ENCODE measurements at regions not wholly inside any gene's neighbourhood (a gene's known extent, or its start where the extent isn't known, plus 50 kb on each side); places are given as distances from the start of the nearest gene placed in this dataset.

DNA sequence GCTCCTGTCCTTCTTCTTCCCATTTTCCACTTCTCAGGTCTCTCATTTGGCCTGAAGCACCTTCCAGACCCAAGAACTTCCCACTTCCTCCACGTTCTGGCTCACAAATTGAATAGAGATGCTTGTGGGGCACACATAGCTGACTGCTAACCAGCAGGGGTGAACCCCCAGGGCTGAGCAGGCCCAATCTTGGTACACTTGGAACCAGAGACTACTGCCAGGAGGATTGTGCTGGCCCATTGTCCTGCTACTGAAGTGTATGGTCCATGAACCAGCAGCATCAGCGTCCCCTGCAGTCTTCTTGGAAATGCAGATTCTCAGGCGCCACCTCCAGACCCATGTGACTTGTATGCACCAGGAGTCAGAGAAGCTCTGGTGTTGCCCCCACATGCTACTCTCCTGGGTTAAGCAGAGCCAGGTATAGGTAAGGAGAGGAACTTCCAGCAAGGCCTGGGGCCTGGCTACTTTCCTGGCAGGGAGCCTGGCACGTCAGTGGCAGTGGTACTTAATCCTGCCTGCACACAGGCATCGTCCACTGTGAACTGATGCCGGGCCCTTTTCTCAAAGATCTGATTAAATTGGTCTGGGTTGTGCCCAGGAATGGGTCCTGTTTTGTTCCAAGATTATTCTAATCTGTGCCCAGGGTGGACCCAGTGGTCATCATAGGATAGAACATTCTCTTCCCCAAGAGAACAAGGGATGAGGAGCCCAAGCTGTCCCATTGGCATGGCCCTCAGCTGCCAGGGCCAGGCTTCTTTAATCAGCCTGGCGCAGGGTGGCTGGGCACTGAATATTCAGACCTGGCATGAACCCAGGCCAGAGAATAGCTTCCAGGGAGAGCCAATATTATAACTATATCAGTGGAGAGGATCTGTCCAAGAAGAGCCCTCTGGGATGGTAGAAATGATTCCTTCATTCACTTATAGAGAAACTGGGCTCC is 248.7 kb downstream of the SOX11 start:
- no peak for TF ChIP-seq POLR2AphosphoS5 (IDR thresholded peaks at IDR 0.05; ENCODE audit: low read depth, low read length)
- TF ChIP-seq, protein P1, sequence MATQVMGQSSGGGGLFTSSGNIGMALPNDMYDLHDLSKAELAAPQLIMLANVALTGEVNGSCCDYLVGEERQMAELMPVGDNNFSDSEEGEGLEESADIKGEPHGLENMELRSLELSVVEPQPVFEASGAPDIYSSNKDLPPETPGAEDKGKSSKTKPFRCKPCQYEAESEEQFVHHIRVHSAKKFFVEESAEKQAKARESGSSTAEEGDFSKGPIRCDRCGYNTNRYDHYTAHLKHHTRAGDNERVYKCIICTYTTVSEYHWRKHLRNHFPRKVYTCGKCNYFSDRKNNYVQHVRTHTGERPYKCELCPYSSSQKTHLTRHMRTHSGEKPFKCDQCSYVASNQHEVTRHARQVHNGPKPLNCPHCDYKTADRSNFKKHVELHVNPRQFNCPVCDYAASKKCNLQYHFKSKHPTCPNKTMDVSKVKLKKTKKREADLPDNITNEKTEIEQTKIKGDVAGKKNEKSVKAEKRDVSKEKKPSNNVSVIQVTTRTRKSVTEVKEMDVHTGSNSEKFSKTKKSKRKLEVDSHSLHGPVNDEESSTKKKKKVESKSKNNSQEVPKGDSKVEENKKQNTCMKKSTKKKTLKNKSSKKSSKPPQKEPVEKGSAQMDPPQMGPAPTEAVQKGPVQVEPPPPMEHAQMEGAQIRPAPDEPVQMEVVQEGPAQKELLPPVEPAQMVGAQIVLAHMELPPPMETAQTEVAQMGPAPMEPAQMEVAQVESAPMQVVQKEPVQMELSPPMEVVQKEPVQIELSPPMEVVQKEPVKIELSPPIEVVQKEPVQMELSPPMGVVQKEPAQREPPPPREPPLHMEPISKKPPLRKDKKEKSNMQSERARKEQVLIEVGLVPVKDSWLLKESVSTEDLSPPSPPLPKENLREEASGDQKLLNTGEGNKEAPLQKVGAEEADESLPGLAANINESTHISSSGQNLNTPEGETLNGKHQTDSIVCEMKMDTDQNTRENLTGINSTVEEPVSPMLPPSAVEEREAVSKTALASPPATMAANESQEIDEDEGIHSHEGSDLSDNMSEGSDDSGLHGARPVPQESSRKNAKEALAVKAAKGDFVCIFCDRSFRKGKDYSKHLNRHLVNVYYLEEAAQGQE (IDR thresholded peaks at IDR 0.05; ENCODE audit: insufficient read depth in 1 of 2, low read depth in 2 of 2, low read length in 2 of 2) = no peak
- TF ChIP-seq SIN3A (IDR thresholded peaks at IDR 0.05; ENCODE audit: borderline replicate concordance, insufficient read depth, low read length) = no peak
- no peak for TF ChIP-seq FOXP2 (optimal IDR thresholded peaks at IDR 0.05; ENCODE audit: borderline replicate concordance, extremely low read depth, extremely low read length, insufficient read depth)
- no peak for TF ChIP-seq TAF1 (IDR thresholded peaks at IDR 0.05; ENCODE audit: borderline replicate concordance, insufficient read depth, low read length)

DNA sequence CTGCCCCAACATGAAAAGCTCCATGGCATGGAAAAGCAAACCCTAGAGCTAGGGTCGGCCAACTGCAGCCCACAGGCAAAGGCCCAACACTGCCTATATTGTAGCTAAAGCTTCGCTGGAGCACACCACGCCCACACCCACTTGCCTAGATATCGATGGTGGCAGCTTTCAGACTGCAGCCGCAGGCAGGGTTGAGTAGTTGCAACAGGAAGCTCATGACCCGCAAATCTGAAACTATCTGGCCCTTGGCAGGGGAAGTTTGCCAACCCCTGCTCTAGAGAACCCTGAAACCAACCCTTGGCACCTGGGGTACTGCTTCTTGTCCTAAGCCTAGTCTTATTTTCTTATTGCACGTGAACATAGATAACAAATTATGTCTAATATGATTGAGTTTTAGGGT is 250.0 kb downstream of the SOX11 start:
- TF ChIP-seq FOXP2 (optimal IDR thresholded peaks at IDR 0.05; ENCODE audit: borderline replicate concordance, extremely low read depth, extremely low read length, insufficient read depth) (no peak), SIN3A (IDR thresholded peaks at IDR 0.05; ENCODE audit: borderline replicate concordance, insufficient read depth, low read length) (no peak), POLR2AphosphoS5 (IDR thresholded peaks at IDR 0.05; ENCODE audit: low read depth, low read length) (no peak), TAF1 (IDR thresholded peaks at IDR 0.05; ENCODE audit: borderline replicate concordance, insufficient read depth, low read length) (no peak)
- TF ChIP-seq, protein P1 (IDR thresholded peaks at IDR 0.05; ENCODE audit: insufficient read depth in 1 of 2, low read depth in 2 of 2, low read length in 2 of 2) = no peak

DNA sequence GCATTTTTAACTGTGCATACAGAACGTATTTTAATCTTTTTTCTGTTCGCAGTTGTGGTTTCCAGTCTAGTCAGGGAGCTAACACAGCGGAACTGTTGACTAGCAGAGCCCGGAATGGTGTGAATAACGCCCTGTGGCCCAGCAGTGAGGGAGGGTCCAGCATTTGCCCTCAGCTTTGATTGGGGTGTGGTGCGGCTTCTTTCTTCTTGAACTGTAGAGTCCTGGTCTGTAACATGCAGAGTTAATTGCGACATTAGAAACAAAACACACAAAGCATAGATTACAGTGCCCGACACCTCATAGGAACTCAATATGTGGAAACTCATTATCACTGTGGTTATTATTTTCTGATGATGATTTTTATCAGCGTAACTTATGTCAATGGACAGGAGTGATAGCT is 253.6 kb downstream of the SOX11 start:
- no peak for TF ChIP-seq POLR2AphosphoS5 (IDR thresholded peaks at IDR 0.05; ENCODE audit: low read depth, low read length)
- no peak for TF ChIP-seq TAF1 (IDR thresholded peaks at IDR 0.05; ENCODE audit: borderline replicate concordance, insufficient read depth, low read length)
- TF ChIP-seq SIN3A (IDR thresholded peaks at IDR 0.05; ENCODE audit: borderline replicate concordance, insufficient read depth, low read length) = no peak
- no peak for TF ChIP-seq FOXP2 (optimal IDR thresholded peaks at IDR 0.05; ENCODE audit: borderline replicate concordance, extremely low read depth, extremely low read length, insufficient read depth)
- TF ChIP-seq, protein P1 (IDR thresholded peaks at IDR 0.05; ENCODE audit: insufficient read depth in 1 of 2, low read depth in 2 of 2, low read length in 2 of 2) = no peak

DNA sequence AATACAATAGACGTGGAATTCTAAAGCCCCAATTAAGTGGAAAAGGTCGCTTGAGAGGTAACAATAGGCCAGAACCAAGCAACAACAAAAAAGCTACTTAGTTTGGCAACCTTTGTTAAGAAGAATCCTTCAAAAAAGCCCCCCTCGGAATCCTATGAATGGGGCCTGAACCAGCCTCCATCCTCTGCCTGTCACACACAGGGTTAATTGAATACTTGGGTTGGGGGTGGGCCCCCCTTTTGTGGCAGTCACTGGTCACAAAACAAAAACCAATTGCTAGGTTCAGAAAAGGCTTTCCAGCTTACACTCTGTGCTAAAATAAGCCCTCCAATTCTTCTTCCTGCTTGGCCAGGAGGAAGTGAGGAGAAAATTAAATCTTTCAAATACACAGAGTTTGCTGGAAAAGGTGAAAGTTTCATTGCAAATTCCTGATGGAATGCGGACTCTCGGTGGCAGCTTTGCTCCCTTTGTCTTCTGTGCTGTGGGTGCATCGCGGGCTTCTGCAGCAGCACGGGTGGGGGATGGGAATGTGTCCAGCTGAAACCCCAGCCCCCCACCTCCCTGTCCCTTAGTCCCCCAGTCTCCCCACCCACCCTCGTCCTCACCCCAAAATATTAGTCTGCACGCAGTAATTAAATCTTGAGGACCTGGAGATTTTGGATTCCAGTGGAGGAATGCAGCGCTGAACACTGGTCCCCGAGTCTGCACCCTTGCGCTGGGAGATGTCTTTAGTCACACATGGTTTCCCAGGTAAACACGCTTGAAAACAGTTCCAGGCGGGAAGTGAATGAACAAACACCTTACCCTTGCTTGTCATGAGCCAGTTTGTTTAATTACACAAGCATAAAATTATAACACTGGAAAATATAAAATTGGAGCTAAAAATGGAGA is 254.3 kb downstream of the SOX11 start:
- TF ChIP-seq SIN3A (IDR thresholded peaks at IDR 0.05; ENCODE audit: borderline replicate concordance, insufficient read depth, low read length) = no peak
- no peak for TF ChIP-seq TAF1 (IDR thresholded peaks at IDR 0.05; ENCODE audit: borderline replicate concordance, insufficient read depth, low read length)
- TF ChIP-seq FOXP2 (optimal IDR thresholded peaks at IDR 0.05; ENCODE audit: borderline replicate concordance, extremely low read depth, extremely low read length, insufficient read depth) = no peak
- TF ChIP-seq, protein P1 (IDR thresholded peaks at IDR 0.05; ENCODE audit: insufficient read depth in 1 of 2, low read depth in 2 of 2, low read length in 2 of 2) = no peak
- TF ChIP-seq POLR2AphosphoS5 (IDR thresholded peaks at IDR 0.05; ENCODE audit: low read depth, low read length) = no peak

All from PFSK-1 (cell line).